Fibroblast of skin of right biceps (primary cell): ENCODE measurements at regions not wholly inside any gene's neighbourhood (a gene's known extent, or its start where the extent isn't known, plus 50 kb on each side); places are given as distances from the start of the nearest gene placed in this dataset.
A peak's percentile ranks its signal among the peaks of the same experiment; 100 is the strongest.

Source experiments
- DNase-seq: peaks from one replicate; pipeline ENCODE4 v3.0.0-alpha.2; 2013

- no peak for DNase-seq
Measured at GRCh38 chr13:78420814-78421213, 182.5 kb downstream of the POU4F1 start.

- no peak for DNase-seq
Measured at GRCh38 chr13:78413887-78414553, 189.3 kb downstream of the POU4F1 start.

- DNase-seq = no peak
Measured at GRCh38 chr13:78410847-78411246, 192.5 kb downstream of the POU4F1 start.

- no peak for DNase-seq
Measured at GRCh38 chr13:78410164-78410563, 193.2 kb downstream of the POU4F1 start.

GRCh38 chr13:78409172-78409571 lies 194.2 kb downstream of the POU4F1 start:
- DNase-seq = no peak

- DNase-seq = no peak
Measured at GRCh38 chr13:78404846-78405360, 198.4 kb downstream of the POU4F1 start.

- no peak for DNase-seq
Measured at GRCh38 chr13:78402708-78403400, 200.5 kb downstream of the POU4F1 start.

- no peak for DNase-seq
Measured at GRCh38 chr13:78401873-78402707, 201.3 kb downstream of the POU4F1 start.

GRCh38 chr13:78398743-78399410 lies 204.5 kb downstream of the POU4F1 start:
- DNase-seq = no peak

GRCh38 chr13:78393286-78394142 lies 209.8 kb downstream of the POU4F1 start:
- no peak for DNase-seq

GRCh38 chr13:78383899-78384298 lies 219.5 kb downstream of the POU4F1 start:
- DNase-seq = no peak

GRCh38 chr13:78383071-78383484 lies 220.3 kb downstream of the POU4F1 start:
- no peak for DNase-seq

- DNase-seq = no peak
Measured at GRCh38 chr13:78382491-78382890, 220.9 kb downstream of the POU4F1 start.

GRCh38 chr13:78376822-78377221 lies 226.5 kb downstream of the POU4F1 start:
- no peak for DNase-seq

- no peak for DNase-seq
Measured at GRCh38 chr13:78376033-78376432, 227.3 kb downstream of the POU4F1 start.

GRCh38 chr13:78372581-78372980 lies 230.8 kb downstream of the POU4F1 start:
- no peak for DNase-seq

- no peak for DNase-seq
Measured at GRCh38 chr13:78370231-78370630, 233.1 kb downstream of the POU4F1 start.

- DNase-seq = no peak
Measured at GRCh38 chr13:78364711-78365110, 238.6 kb downstream of the POU4F1 start.

GRCh38 chr13:78341032-78341431 lies 262.3 kb downstream of the POU4F1 start:
- DNase-seq = no peak

GRCh38 chr13:78339927-78340326 lies 263.4 kb downstream of the POU4F1 start:
- DNase-seq = no peak

GRCh38 chr13:78334059-78334458 lies 269.3 kb downstream of the POU4F1 start:
- DNase-seq = no peak

GRCh38 chr13:78326633-78327032 lies 276.7 kb downstream of the POU4F1 start:
- peak; percentile 1 for DNase-seq
